HG02763 (cell line): ENCODE measurements at regions not wholly inside any gene's neighbourhood (a gene's known extent, or its start where the extent isn't known, plus 50 kb on each side); places are given as distances from the start of the nearest gene placed in this dataset.
A peak's percentile ranks its signal among the peaks of the same experiment; 100 is the strongest.
"Not testable (repeated sequence)": the region's sequence is repeated elsewhere in the genome, so short reads cannot be mapped to it uniquely, and the experiment has no call there.

Source experiments
- ATAC-seq: cut with Tn5 transposase; IDR thresholded peaks from one replicate; pipeline ENCODE4 v1.9.1; 2021; ENCODE audit warnings: mild to moderate bottlenecking, moderate library complexity; ENCODE audit not compliant: unreplicated experiment

- no peak for ATAC-seq
Observed at GRCh38 chr22:19599626-19600243, 75.5 kb upstream of the CLDN5 start.

GRCh38 chr22:19603346-19603745 lies 79.1 kb upstream of the CLDN5 start:
- not testable (repeated sequence) for ATAC-seq

DNA sequence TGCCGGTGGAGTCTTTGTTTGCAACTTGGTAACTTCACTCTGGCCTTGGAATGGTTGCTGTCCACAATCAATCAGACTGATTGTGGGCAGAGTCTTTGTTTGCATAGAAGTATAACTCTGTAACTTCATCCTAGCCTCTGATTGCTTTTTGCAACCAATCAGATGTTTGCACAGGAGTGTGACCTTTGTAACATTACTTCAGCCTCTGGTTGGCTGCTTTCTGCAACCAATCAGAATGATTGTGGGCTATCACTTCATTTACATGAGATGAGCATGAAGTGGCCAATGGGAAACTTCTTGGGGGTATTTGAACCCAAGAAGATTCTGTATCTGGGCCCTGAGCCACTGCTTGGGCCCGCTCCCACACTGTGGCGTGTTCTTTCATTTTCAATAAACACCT lies 79.6 kb upstream of the CLDN5 start:
- ATAC-seq: no peak

DNA sequence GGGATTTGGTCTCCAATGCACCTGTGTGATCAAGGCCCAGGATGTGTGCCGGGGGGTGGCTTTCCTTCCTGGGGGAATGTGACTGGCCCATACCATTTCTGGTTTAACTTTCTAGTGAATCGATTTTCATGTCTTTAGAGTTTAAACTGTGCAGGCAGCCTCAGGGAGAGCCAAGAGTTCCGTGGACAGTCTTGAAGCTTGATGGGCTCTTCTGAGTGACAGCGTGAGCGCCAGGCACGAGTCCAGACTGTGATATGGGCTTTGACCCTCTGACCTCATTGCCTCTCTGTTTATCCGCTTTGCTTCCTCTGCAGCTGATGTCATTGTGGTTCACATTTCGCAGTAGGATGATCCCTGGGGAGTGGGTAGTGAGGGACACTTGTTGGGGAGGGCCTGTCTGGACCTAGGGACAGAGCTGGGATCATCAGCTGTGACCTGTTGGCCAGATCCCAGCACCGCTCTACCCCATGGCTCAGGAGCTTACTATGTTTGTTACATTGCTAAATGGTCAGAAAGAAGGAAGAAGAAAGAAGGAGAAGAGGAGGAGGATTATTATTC lies 80.6 kb upstream of the CLDN5 start:
- ATAC-seq: no peak

DNA sequence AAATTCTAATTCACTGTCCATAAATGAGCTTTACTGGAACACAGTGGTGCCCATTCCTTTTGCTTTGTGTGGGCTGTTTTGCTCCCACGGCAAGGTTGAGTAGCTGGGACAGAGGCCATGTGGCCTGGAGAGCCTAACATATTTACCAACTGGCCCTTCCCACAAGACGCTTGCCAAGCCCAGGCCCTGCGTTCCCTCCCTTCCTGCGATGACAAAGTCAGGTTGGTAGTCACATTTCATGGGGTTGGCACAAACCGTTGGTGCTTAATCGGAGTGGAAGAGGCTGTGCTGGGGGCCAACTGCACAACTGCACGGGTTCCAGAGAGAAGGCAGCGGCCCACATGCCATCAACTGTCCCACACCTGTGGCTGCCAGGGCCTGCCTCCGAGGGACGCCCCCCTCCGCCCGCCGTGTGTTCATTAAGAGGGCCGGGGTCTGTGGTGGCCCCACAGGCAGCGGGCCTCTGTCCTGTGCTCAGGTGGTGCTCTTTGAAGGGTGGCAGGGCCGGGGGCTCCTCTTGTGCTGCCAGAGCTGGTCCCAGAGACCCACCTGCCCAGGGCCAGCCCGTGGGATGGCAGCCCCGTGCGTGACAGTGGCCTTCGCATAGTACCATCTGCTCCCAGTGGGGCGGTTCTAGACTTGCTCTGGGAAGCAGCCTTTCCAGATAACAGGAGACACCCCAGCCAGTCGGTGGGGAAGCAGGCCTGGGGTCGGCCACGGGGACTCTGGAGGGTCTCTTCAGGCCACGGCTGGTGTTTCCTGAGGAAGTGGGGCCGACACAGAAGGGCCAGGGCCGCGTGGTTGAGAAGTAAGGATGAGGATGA lies 81.5 kb upstream of the CLDN5 start:
- ATAC-seq: no peak

DNA sequence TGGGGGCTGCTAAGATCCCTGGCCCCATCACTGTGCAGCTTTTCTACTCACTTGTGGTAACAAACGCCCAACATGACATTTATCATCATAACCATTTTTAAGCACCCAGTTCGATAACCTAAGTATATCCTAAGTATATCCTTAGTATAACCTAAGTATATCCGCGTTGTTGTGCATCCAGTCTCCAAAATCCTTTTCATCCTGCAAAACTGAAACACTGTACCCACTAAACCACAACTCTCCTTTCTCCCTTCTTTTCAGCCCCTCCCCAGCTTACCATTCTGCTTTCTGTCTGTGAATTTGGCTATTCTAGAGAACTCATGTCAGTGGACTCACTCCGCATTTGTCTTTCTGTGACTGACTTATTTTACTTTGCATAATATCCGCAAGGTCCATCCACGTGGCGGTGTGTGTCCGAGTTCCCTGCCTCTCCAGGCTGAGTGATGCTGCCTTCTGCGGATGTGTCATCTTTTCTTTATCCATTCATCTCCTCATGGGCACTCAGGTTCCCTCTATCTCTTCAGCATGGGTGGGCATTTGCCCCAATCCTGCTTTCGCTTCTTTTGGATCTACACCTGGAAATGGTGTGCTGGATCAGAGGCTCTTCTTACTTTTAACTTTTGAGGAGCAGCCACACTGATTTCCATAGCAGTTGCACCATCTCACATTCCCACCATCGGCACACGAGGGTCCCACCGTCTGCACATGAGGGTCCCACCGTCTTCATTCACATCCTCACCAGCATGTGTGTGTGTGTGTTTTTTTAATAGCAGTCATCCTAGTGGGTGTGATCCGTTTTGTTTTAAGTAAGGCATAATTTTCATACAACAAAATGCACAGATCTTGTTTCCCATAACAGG lies 82.4 kb upstream of the CLDN5 start:
- ATAC-seq: no peak

DNA sequence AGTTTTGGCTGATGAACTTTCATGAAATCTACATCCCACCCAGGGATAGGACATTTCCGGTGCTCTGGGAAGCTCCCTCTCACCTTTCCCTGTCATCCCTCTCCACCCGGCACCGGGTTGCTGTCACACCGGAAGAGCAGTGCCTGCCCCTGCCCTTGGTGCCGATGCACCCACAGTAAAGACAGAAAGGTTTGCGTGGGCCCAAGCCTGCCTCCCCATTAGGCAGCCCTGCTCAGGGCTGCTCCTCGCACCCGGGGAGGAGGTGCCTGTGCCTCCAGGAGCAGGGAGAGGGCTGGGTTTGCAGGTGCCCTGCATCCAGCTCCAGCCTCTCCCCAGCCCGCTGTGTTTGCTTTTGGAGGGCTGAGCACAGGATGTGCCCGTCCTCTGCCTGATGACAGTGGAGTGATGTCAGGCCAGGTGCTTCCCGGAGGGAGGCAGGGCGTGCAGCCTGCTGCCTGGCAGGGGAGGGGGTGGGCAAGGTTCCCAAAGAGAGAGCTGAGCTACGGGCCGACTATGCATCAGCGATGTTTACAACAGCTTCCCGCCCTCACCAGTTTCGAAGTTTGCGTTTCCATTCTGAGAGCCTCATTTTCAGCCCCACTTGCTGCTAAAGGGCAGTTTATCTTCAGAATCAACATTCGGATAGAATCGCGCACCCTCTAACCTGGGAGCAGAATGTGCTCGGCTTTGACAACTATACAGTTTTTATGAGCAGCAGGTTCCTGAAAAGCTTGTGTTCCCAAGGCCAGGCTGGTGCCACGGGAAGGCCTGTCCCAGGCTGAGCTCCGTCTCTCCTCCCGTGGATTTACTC lies 83.2 kb upstream of the CLDN5 start:
- ATAC-seq: no peak

GRCh38 chr22:19608003-19608690 lies 83.9 kb upstream of the CLDN5 start:
- ATAC-seq: no peak

DNA sequence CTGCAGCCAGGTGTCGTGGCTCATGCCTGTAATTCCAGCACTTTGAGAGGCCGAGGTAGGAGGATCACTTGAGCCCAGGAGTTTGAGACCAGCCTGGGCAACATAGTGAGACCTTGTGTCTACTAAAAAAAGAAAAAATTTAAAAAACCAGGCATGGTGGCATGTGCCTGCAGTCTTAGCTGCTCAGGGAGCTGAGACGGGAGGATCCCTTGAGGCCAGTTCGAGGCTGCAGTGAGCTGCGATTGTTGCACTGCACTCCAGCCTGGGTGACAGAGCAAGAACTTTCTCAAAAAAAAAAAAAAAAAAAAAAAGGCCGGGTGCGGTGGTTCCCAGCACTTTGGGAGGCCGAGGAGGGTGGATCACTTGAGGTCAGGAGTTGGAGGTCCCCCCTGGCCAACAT lies 85.5 kb upstream of the CLDN5 start:
- ATAC-seq: not testable (repeated sequence)

- ATAC-seq: no peak
Observed at GRCh38 chr22:19610518-19611253, 86.5 kb upstream of the CLDN5 start.

DNA sequence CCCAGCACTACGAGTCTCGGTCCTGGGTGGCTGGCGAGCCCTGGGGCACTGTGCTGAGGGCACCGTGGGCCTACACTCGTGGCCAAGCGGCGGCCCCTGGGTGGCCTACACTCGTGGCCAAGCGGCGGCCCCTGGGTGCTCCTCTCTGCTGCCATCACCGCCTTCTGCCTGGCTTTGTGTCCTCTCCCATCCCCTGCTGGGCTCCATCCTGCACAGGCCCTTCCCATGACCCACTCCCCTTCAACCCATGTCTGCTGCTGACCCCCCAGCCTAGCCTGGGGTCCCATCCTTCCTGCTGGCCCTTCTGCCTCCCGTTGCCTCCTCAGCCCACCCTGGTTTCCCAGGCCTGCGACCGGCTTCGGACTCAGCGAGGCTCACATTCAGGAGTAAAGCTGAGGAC lies 87.4 kb upstream of the CLDN5 start:
- ATAC-seq: no peak

GRCh38 chr22:19612866-19613572 lies 88.8 kb upstream of the CLDN5 start:
- ATAC-seq: no peak

GRCh38 chr22:19614536-19614863 lies 90.3 kb upstream of the CLDN5 start:
- no peak for ATAC-seq

GRCh38 chr22:19615001-19615461 lies 90.8 kb upstream of the CLDN5 start:
- no peak for ATAC-seq

- ATAC-seq: no peak
Observed at GRCh38 chr22:19615867-19616581, 91.8 kb upstream of the CLDN5 start.

GRCh38 chr22:19619144-19620009 lies 94.9 kb upstream of the SEPTIN5 start:
- ATAC-seq: peak; percentile 43

DNA sequence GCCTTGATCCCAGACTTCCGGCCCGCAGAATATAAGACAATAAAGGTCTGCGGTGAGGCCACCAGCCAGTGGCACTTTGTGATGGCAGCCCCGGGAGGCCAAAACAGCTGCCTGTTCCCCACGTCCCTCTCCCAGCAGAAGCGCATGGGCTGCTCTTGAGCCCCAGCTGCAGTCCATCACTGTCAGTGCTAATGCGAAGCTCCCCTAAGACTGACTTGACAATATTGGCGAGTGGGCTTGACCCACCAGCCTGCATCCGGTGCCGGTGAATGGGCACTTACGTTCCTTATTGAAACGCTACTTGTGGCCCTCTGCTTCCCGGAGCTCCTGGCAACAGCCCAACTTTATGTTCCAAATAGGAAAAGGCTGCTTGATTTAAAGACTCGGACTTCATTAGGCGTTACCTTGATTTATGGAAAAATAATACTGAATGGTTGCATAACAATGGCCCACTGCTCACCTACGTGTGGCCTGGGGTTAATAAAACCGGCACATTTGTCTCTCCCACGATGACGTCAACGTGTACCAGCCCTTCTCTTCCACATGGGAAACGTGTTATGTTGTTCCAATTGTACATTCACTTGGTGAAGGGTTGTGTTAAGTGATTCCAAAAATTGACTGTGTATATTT lies 93.4 kb upstream of the SEPTIN5 start:
- no peak for ATAC-seq
